ENCODE measurements at regions not wholly inside any gene's neighbourhood (a gene's known extent, or its start where the extent isn't known, plus 50 kb on each side); places are given as distances from the start of the nearest gene placed in this dataset.

- DNase-seq (ENCODE audit: low read depth in 4 of 4, low spot score in 3 of 4) = no peak
Observed at GRCh38 chr13:70432276-70432805, 324.1 kb upstream of the KLHL1 start.

- DNase-seq (ENCODE audit: low read depth in 4 of 4, low spot score in 3 of 4) = no peak
Observed at GRCh38 chr13:70430256-70430655, 322.0 kb upstream of the KLHL1 start.

- no peak for DNase-seq (ENCODE audit: low read depth in 4 of 4, low spot score in 3 of 4)
Observed at GRCh38 chr13:70424928-70425327, 316.7 kb upstream of the KLHL1 start.

GRCh38 chr13:70424428-70424827, 316.2 kb upstream of the KLHL1 start:
- no peak for DNase-seq (ENCODE audit: low read depth in 4 of 4, low spot score in 3 of 4)

- DNase-seq (ENCODE audit: low read depth in 4 of 4, low spot score in 3 of 4) = no peak
Observed at GRCh38 chr13:70415136-70415535, 306.9 kb upstream of the KLHL1 start.

GRCh38 chr13:70408865-70409264, 300.6 kb upstream of the KLHL1 start:
- DNase-seq (ENCODE audit: low read depth in 4 of 4, low spot score in 3 of 4) = no peak

- DNase-seq (ENCODE audit: low read depth in 4 of 4, low spot score in 3 of 4) = no peak
Observed at GRCh38 chr13:70407486-70407885, 299.2 kb upstream of the KLHL1 start.

GRCh38 chr13:70405266-70405665, 297.0 kb upstream of the KLHL1 start:
- no peak for DNase-seq (ENCODE audit: low read depth in 4 of 4, low spot score in 3 of 4)

GRCh38 chr13:70394031-70394548, 285.8 kb upstream of the KLHL1 start:
- no peak for DNase-seq (ENCODE audit: low read depth in 4 of 4, low spot score in 3 of 4)

GRCh38 chr13:70391678-70392077, 283.4 kb upstream of the KLHL1 start:
- no peak for DNase-seq (ENCODE audit: low read depth in 4 of 4, low spot score in 3 of 4)

GRCh38 chr13:70390968-70391367, 282.7 kb upstream of the KLHL1 start:
- no peak for DNase-seq (ENCODE audit: low read depth in 4 of 4, low spot score in 3 of 4)

GRCh38 chr13:70390064-70390463, 281.8 kb upstream of the KLHL1 start:
- DNase-seq (ENCODE audit: low read depth in 4 of 4, low spot score in 3 of 4) = peak in 1 of 4 donors; percentile 1

GRCh38 chr13:70388935-70389334, 280.7 kb upstream of the KLHL1 start:
- DNase-seq (ENCODE audit: low read depth in 4 of 4, low spot score in 3 of 4) = no peak

- DNase-seq (ENCODE audit: low read depth in 4 of 4, low spot score in 3 of 4) = no peak
Observed at GRCh38 chr13:70386919-70387318, 278.7 kb upstream of the KLHL1 start.

GRCh38 chr13:70385852-70386251, 277.6 kb upstream of the KLHL1 start:
- DNase-seq (ENCODE audit: low read depth in 4 of 4, low spot score in 3 of 4) = no peak

GRCh38 chr13:70384156-70384555, 275.9 kb upstream of the KLHL1 start:
- no peak for DNase-seq (ENCODE audit: low read depth in 4 of 4, low spot score in 3 of 4)

GRCh38 chr13:70380809-70381208, 272.6 kb upstream of the KLHL1 start:
- DNase-seq (ENCODE audit: low read depth in 4 of 4, low spot score in 3 of 4) = no peak

- DNase-seq (ENCODE audit: low read depth in 4 of 4, low spot score in 3 of 4) = no peak
Observed at GRCh38 chr13:70375718-70376117, 267.5 kb upstream of the KLHL1 start.

GRCh38 chr13:70370924-70371323, 262.7 kb upstream of the KLHL1 start:
- no peak for DNase-seq (ENCODE audit: low read depth in 4 of 4, low spot score in 3 of 4)

- no peak for DNase-seq (ENCODE audit: low read depth in 4 of 4, low spot score in 3 of 4)
Observed at GRCh38 chr13:70366720-70367119, 258.5 kb upstream of the KLHL1 start.

GRCh38 chr13:70363991-70364390, 255.7 kb upstream of the KLHL1 start:
- DNase-seq (ENCODE audit: low read depth in 4 of 4, low spot score in 3 of 4) = no peak

GRCh38 chr13:70362820-70363570, 254.7 kb upstream of the KLHL1 start:
- no peak for DNase-seq (ENCODE audit: low read depth in 4 of 4, low spot score in 3 of 4)

All from right renal pelvis (tissue), 4 donors.